ENCODE measurements at regions not wholly inside any gene's neighbourhood (a gene's known extent, or its start where the extent isn't known, plus 50 kb on each side); places are given as distances from the start of the nearest gene placed in this dataset.

- Mint-ChIP-seq H3K27me3 (ENCODE audit: low read depth) (no peaks in the 10 kb centered on the region; the same call in 1 of the 2 replicates), H3K4me1 (peaks cover 19 to 23% of the 10 kb centered on the region in 2 experiments), H3K4me3 (no peak overlapping the region), H3K9me3 (no peaks in the 10 kb centered on the region), H3K36me3 (ENCODE audit: insufficient read depth in 1 of 3, low read depth in 3 of 3) (peaks cover 2 to 16% (median 5%) of the 10 kb centered on the region in 3 experiments; a peak in 4 of 7 replicates), H3K27ac (no peak overlapping the region)
- Histone ChIP-seq H3K27ac (ENCODE audit: insufficient read length, low read depth, low read length) (no peak overlapping the region), H3K79me1 (ENCODE audit: insufficient read depth, low read depth, low read length, poor library complexity, severe bottlenecking) (no peaks in the 10 kb centered on the region), H4K5ac (ENCODE audit: insufficient read length, low read depth, low read length) (no peak overlapping the region), H2AFZ (ENCODE audit: low read length) (no peak overlapping the region), H4K20me1 (ENCODE audit: control insufficient read depth, insufficient read depth, insufficient read length) (no peaks in the 10 kb centered on the region), H3K23ac (ENCODE audit: insufficient read length, low read depth, low read length) (no peak overlapping the region), H3K9ac (ENCODE audit: extremely low read depth, insufficient read length, low read length) (no peak overlapping the region), H2BK15ac (ENCODE audit: low read depth, low read length) (no peak overlapping the region), H2BK120ac (ENCODE audit: low read depth, low read length, poor library complexity, severe bottlenecking) (no peak overlapping the region), H2BK5ac (ENCODE audit: insufficient read length, low read length) (no peak overlapping the region), H3K79me2 (ENCODE audit: insufficient read depth, low read length) (no peaks in the 10 kb centered on the region), H3K9me3 (ENCODE audit: control insufficient read depth, low read depth, low read length) (no peaks in the 10 kb centered on the region), H3K4ac (ENCODE audit: low read depth, low read length) (no peak overlapping the region), H2AK5ac (ENCODE audit: insufficient read length, low read length) (no peak overlapping the region), H2BK20ac (ENCODE audit: low read depth, low read length, poor library complexity, severe bottlenecking) (no peak overlapping the region), H3K18ac (ENCODE audit: insufficient read length, low read depth, low read length) (no peak overlapping the region), H3T11ph (ENCODE audit: low read length) (no peak overlapping the region), H4K91ac (ENCODE audit: insufficient read length, low read depth, low read length) (no peak overlapping the region), H3K4me1 (ENCODE audit: insufficient read depth, low read length) (no peaks in the 10 kb centered on the region; the same call in 1 of the 2 replicates), H4K8ac (replicated peaks; ENCODE audit: insufficient read length, low read depth, low read length) (no peak overlapping the region), H2BK12ac (ENCODE audit: insufficient read length, low read depth, low read length) (no peak overlapping the region), H3K27me3 (ENCODE audit: insufficient read depth, low read length) (no peaks in the 10 kb centered on the region), H3K14ac (ENCODE audit: insufficient read depth, low read length) (no peak overlapping the region; the same call in 1 of the 2 replicates), H3K56ac (ENCODE audit: insufficient read length, low read depth, low read length) (no peak overlapping the region), H3K23me2 (ENCODE audit: insufficient read length, low read depth, low read length, poor library complexity, severe bottlenecking) (no peaks in the 10 kb centered on the region), H3K4me2 (ENCODE audit: insufficient read depth, insufficient read length, low read length) (no peak overlapping the region)
- DNase-seq: no peak
- WGBS (ENCODE audit: extremely low coverage, insufficient read length, low lambda C conversion rate): no CpG with 5 or more reads among the region's 6 CpGs
- TF ChIP-seq CTCF (conservative IDR thresholded peaks at IDR 0.05): no peak
Measured at GRCh38 chr5:173709761-173710160, 93.3 kb upstream of the BOD1 start.

Data from H9 (cell line).